ENCODE measurements at regions not wholly inside any gene's neighbourhood (a gene's known extent, or its start where the extent isn't known, plus 50 kb on each side); places are given as distances from the start of the nearest gene placed in this dataset.
"Not testable (repeated sequence)": the region's sequence is repeated elsewhere in the genome, so short reads cannot be mapped to it uniquely, and the experiment has no call there.

DNA sequence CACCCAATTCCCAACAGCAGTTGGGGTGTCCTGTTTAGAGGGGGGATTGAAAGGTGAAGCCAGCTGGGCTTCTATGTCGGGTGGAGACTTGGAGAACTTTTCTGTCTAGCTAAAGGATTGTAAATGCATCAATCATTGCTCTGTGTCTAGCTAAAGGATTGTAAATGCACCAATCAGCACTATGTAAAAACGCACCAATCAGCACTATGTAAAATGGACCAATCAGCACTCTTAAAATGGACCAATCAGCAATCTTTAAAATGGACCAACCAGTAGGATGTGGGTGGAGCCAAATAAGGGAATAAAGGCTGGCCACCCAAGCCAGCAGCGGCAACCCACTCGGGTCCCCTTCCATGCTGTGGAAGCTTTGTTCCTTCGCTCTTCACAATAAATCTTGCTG, 1518.6 kb upstream of the RAG2 start:
- TF ChIP-seq, protein P1, sequence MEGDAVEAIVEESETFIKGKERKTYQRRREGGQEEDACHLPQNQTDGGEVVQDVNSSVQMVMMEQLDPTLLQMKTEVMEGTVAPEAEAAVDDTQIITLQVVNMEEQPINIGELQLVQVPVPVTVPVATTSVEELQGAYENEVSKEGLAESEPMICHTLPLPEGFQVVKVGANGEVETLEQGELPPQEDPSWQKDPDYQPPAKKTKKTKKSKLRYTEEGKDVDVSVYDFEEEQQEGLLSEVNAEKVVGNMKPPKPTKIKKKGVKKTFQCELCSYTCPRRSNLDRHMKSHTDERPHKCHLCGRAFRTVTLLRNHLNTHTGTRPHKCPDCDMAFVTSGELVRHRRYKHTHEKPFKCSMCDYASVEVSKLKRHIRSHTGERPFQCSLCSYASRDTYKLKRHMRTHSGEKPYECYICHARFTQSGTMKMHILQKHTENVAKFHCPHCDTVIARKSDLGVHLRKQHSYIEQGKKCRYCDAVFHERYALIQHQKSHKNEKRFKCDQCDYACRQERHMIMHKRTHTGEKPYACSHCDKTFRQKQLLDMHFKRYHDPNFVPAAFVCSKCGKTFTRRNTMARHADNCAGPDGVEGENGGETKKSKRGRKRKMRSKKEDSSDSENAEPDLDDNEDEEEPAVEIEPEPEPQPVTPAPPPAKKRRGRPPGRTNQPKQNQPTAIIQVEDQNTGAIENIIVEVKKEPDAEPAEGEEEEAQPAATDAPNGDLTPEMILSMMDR (IDR thresholded peaks at IDR 0.05 in 8 of 11, conservative IDR thresholded peaks at IDR 0.05 in 3 of 11), result not testable (repeated sequence)
- TF ChIP-seq POLR2AphosphoS5, POLR2A (IDR thresholded peaks at IDR 0.05): not testable (repeated sequence)

Measured in spleen (tissue), 7 donors.